GM18858 (cell line): ENCODE measurements at regions not wholly inside any gene's neighbourhood (a gene's known extent, or its start where the extent isn't known, plus 50 kb on each side); places are given as distances from the start of the nearest gene placed in this dataset.
"Not testable (repeated sequence)": the region's sequence is repeated elsewhere in the genome, so short reads cannot be mapped to it uniquely, and the experiment has no call there.

Source experiments
- ATAC-seq: cut with Tn5 transposase; IDR thresholded peaks from one replicate; pipeline ENCODE4 v1.9.1; 2021; ENCODE audit not compliant: unreplicated experiment

DNA sequence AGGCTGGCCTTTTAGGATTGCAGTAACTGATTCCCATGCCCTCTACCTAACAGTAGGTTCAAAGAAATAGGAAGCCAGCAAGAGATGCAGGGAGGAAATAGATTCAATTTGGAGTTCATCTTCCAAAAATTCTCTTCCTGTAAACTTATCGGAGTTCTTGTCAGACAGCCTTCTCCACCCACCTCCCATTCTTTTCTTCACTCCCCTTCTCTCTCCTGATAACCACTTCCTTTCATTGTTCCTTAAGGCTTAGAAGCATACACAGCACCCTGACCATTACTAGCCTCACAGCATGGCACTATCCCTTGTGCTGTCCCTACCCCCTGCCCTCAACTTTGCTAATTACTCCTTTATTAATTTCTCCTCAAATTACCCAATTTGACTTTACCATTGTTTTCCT lies 130.4 kb upstream of the ADAMTS9 start:
- ATAC-seq = no peak

DNA sequence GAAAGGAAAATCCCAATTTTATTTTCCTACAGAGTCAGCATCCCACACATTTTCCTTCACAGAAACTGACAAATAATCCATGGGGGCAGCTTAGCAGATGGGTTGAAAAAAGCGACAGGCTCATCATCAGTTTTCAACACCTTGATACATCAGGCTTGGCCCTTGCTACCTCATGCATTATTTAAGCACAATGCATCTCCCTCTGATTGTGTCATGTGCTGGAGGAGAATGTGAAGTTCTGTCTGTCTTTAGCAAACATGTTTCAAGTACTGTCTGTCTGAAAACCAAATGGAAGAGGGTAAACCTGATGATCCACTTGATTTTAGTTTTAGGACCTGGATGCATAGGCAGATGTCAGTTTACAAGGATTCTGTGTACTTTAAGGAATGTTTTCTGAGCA lies 128.6 kb upstream of the ADAMTS9 start:
- ATAC-seq = no peak

DNA sequence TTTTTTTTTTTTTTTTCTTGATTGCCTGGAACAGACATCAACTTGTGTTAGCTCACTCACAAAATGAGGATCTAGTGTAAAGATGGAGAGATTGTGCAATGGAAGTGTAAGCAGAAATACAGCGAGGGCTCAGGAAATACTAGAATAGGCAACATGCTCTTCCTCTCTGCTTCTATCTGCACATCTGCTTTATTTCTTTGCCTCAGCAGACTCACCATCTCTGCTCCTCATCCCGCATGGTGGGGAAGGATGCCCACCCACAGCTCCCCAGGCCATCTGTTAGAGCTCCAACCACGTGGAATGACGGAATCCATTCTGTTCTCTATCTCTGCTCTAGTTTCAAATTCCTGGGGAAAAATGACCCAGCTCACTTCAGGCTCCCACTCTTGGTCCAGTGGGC lies 128.0 kb upstream of the ADAMTS9 start:
- no peak for ATAC-seq

DNA sequence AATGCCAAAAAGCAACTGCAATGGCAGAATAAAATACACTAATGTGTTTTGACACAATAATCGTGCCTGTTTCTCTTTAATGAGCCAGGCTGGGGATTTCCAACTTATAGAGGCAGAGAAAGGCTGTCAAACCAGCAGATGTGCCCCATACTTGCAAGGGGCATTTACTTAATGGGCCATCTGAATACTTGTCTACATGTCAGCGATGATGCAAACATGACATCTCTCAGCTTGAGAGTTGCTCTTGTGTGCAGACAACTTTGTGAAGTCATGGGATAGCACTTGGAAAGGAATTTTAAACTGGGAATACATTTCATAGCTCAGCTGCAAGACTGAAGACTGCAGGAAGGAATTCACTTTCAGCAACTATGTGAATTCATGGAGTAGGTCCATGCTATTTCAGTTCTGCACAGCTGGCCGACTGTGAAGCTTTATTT lies 127.4 kb upstream of the ADAMTS9 start:
- ATAC-seq = no peak

DNA sequence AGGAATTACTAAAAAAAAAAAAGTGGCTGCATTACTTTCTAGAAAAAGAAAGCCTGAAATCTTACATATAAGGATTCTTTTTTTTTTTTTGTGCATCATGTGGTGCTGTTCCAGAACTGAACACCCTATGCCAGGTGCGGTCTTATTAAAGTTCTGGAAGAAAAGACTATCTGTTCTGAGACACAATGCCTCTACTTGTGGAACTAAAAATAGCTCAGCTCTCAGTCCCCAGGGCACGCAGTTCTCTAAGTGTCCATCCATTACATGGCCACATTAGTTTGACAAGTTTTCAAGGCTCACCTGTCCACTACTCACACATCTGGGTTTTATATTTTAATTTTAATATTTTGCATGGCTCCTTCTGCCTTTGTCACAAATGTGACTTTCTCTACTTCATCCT lies 126.6 kb upstream of the ADAMTS9 start:
- ATAC-seq = no peak

DNA sequence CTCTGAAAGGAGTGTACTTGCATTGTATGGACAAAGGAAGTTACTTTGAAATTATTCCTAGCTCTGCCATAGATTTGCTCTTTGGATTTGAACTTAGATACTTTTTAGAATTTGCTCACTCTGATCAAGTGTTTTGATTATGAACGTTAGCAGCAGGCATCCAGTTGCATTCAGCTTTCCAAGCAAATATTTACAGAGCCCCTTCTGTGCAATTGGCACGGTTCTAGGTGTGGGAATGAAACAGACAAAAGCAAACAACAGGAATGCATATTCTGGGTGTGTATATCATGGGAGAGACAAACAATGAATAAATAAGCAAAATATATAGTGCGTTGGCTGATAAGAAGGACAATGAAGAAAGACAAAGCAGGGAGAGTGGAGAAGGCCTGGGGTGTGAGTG lies 125.5 kb upstream of the ADAMTS9 start:
- no peak for ATAC-seq

DNA sequence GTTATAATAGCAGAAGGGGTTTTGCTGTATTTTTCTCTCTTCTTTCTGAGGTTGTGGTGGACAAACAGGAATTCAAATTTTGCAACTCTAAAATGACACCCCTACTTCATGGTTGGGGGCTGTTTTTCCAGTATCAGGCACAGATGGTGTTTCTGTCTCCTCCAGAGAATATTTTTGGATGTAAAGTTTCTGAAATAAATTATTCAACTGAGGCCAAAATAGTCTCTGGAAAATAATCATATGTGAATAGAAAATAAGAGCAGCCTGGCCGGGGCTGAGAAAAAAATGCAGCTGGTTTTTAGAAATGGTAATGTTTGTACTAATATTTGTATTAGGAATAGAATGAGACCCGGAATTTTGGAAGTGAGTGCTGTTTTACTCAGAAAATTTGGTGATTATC lies 121.3 kb upstream of the ADAMTS9 start:
- no peak for ATAC-seq

DNA sequence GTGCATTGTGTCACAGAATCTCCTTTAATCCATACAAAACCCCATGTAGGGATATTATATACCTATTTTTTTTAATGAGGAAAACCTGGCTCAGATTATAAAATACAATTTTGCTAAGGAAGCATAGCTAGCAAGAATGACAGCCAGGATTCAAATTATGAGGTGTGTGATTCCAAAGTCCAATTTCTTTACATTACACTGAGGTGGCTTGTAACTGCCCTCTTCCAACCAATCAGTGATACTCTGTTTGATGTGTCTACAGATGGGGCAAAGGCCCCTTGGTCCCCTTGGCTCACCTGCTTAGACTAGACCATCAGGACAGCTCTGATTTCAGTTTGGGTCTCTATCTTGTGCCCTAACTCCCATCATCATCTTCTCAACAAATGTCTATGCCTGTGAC lies 120.3 kb upstream of the ADAMTS9 start:
- no peak for ATAC-seq

DNA sequence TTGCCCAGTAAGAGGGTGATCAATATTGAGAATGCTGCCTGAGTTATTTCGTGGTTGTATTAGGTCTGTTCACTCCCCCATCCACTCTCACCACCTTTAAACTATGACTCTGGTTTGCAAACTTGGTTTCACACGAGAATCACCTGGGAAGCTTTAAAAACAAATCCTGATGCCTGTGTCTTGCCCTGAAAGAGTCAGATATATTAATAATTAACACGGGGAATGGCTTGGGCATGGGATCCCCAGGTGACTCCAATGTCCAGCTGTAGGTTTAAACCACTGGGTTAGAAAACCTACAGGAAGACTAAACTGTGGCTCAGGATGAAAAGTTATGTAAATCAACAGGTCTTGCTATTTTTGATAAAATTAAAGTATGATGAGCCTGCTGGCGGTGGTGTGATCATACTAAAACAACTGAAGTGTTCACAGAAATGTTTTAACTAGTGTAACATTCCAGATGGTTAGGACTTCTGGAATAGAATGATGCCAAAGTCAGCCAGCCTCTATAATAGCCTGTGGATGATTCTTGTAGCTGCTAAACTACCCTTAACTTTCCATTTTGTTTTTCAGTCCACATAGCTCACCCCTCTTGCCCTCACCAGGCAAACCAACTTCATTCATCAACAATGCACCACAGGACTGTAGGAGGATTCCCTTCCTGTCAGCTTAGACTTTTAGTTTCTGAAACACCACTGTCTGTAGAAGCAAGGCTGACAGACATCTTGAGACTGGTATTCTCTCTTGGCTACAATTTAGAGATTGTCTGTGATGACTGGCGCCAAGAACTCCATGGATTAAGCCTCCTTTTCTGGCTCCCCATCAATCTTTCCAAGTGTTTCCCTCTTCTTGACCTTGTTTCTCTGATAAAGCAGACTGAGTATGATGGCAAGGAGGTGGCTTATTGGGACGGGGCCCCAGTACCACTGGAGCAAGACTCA lies 119.1 kb upstream of the ADAMTS9 start:
- ATAC-seq = no peak

DNA sequence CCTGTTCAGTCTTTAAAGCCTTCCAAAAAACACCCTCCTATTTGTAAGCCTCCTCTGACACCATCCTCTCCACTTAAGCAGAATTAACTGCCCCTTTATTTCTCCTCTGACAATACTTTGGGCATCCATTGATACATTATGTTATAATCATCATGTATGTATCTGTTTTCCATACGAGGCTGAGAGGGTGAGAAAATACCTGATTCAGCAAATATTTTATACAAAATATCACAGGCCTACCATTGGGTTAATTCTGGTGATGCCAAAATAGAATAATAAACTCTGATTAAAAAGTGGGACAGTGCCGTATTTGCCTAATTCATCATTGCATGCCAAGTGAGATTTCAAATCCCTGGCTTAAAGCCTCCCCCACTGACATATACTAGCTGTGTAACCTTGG lies 118.2 kb upstream of the ADAMTS9 start:
- no peak for ATAC-seq

DNA sequence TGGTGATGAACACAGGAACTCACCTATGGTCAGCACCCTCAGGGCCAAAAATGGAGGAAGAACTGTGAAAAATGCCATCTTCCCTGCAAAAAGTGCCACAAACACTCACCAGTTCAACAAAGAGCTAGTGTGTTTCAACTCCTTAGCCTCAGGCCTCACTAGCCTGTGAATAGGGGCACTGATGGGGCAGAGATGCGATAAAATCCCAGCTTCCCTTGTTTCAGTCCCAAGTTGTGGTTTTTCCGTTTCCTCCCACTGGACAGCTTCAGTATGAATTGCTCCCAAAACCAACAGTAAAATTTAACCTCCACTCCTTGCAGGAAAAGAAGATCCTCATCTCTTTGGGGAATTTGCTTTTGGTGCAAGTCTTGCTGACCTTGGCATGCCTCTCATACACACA lies 117.4 kb upstream of the ADAMTS9 start:
- no peak for ATAC-seq

DNA sequence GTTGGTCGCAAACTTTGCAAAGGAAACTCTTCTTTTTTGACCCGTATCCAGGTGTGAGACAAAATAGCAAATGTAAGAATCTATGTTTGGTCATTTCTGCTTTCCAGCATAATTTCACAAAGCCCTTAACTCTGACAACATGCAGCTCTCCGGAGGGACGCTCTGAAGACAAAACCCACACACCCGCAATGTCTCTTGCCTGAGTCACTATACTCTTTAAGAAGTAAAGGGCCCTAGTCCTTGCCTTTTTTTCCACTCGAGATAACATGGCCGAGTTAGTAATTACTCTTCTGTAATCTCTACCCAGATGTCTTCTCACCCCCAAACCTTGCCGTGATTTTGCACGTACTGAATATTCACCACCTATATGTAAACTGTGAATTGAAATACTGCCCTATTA lies 115.7 kb upstream of the ADAMTS9 start:
- ATAC-seq = no peak

DNA sequence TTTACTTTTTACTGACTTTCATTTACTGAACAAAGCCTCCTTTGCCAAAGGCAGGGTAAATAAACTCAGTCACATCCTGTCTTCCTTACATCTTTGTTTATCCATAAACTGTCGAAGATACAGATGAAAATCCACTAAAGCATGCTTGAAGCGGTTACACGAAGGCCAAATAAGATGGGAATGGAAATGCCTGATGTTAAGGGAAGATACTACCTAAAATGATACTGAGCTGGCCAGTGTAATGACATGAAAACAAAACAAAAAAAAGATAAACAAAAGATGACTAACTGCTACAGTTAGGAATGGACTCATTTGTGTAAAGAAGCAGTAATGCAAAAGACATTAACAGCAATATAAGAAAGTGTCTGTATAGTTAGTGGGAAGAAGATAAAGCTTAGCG lies 114.7 kb upstream of the ADAMTS9 start:
- ATAC-seq = no peak

DNA sequence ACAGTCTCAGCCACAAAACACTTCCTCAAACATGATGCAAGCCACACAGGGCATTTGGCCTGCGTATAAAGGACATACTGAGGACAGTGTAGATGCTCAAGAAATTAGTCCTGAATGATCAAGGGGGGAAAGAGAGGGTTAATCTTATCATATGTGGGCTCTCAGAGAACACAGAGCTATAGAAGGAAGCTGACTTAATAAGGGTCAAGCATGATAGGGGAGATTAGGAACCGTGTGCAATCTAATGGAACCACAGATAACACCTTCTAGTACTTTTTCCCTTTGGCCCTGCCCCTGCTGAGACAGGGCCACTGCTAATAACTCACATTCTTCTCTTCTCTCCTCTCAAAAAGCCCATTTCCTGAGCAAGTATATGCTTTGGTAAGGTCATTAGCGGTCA lies 114.1 kb upstream of the ADAMTS9 start:
- ATAC-seq = no peak

DNA sequence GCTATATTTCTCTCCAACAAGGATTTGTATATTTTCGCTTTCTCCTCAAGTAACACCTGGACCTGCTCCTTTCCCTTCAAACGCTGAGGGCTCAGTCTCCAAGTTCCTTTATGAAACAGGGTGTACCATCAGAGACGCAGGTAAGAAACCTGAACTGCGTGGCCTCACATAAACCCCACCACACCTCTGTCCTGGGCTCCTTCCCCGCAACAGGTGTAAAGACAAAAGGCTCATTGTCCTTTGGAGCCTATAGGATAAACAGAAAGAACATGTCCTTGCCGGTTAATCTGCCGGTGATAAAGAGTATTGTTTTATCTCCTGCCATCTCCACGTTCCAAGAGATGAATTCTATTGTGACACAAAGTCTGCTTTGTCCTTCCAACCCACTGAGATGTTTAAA lies 111.8 kb upstream of the ADAMTS9 start:
- no peak for ATAC-seq

DNA sequence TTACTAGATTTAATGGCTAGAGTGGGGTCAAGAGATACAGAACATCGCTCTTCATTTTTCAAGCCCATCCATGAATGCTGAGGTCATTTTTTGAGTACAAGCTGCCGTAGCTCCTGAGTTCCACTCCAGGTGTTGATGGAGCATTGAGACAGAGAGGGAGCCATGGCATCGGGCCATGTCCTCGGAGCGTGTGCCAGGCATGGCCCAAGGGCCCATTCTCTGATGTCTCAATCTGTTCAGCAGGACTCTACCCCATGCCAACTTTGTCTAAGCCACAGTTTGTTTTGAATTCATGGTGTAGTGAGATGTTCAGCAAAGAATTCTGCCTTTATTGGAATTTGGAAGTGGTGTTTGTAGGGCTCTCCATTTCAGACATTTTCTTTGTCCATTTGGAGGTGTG lies 110.5 kb upstream of the ADAMTS9 start:
- ATAC-seq = no peak

DNA sequence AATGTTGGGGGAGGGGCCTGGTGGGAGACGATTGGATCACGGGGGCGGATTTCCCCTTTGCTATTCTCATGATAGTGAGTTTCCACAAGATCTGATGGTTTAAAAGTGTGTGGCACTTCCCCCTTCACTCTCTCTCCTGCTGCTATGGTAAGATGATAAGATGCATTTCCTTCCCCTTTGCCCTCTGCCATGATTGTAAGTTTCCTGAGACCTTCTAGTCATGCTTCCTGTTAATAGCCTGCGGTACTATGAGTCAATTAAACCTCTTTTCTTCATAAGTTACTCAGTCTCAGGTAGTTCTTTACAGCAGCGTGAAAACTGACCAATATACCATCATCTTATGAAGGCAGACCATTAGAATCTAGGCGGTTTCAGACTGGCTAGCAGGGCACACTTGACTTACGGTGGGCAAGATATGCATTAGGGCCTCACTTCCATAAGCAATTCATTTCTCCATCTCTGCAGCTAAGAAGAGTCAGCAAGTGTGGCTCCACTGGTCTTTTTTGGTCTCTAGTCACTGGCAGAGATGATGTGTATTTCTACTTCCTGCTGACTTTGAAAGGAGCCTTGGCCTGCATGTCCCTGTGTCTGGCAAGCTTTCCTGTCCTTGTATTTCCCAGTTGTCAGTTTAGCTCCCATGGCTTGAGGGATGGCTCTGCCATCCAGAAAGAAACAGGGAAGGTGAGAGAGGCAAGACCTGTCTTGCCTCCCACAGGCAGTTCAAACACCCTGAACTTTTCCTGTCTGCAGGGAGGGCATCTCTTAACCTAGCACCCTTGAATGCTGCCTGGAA lies 109.0 kb upstream of the ADAMTS9 start:
- no peak for ATAC-seq

DNA sequence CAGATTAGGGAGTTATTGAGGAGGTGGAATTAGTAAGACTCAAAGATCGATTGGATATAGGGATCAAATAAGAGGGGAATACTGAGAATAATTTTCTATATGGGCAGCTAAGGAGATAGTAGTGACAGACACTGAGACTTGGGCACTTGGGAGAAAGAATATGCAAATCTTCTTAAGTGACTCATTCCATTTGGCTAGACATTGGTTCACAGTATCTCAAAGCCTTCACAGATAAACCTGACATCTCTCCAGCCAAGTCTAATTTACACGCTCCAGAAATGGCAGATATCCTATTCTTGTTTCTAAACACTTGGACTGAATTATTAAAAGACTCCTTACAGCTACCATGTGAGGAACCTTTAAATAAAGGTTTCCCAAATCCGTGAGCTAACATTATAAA lies 104.6 kb upstream of the ADAMTS9 start:
- no peak for ATAC-seq

DNA sequence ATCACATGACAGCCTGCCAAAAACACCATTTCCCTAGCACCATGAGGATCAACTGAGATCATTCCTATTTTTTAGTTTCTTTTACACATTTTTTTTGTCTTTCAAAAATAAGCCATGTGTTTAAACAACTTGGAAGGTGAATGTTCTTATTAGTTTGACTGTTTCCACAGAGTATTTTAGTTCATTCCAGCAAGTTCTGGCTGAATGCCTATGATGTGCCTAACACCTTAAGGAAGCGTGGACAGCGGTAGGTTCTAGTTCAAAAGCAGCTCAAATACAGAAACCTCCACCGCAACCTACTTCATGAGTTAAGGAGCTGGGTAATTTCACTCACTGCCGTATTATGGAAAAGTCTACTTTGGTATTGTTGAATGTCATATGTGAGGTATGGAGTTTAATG lies 101.3 kb upstream of the ADAMTS9 start:
- no peak for ATAC-seq

DNA sequence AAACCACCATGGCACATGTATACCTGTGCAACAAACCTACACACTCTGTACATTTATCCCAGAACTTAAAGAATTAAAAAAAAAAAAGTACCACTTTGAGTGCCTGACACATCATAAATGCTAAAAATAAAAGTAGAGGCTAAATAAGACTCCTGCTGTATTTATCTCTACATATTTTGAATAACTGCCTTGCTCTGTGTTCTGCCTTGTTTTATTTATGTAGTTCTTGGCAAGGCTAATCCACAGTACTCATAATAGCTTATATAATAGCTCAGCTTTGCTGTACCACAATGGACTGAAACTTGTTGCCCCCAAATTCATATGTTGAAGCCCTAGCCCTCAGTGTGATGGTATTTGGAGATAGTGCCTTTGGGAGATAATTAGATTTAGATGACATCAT lies 95.4 kb upstream of the ADAMTS9 start:
- no peak for ATAC-seq

DNA sequence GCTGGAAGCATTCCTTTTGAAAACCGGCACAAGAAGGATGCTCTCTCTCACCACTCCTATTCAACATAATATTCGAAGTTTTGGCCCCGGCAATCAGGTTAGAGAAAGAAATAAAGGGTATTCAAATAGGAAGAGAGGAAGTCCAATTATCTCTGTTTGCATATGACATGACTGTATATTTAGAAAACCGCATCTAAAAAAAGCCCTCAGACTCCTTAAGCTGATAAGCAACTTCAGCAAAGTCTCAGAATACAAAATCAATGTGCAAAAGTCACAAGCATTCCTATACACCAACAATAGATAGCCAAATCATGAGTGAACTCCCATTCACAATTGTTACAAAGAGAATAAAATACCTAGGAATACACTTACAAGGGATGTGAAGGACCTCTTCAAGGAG lies 93.1 kb upstream of the ADAMTS9 start:
- ATAC-seq = not testable (repeated sequence)

DNA sequence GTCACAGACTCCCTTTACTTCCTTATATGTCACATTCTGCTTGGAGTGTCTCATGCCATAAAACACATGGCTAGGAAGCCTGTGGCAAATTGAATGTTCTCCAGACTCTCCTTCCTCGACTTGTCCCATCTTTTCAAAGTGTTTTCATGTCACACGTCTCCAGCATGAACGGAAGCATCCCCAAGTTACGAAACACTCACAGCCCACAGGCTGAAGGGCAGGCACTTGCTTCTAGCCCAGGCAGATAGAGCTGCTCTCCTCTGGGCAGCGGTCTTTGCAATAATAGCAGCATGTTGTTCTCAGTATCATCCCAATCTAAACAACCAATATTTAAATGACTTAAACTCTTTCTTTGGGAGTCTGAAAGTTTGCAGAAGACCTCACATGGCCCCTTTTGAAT lies 85.3 kb upstream of the ADAMTS9 start:
- no peak for ATAC-seq
